ENCODE measurements at regions not wholly inside any gene's neighbourhood (a gene's known extent, or its start where the extent isn't known, plus 50 kb on each side); places are given as distances from the start of the nearest gene placed in this dataset.
"Not testable (repeated sequence)": the region's sequence is repeated elsewhere in the genome, so short reads cannot be mapped to it uniquely, and the experiment has no call there.

DNA sequence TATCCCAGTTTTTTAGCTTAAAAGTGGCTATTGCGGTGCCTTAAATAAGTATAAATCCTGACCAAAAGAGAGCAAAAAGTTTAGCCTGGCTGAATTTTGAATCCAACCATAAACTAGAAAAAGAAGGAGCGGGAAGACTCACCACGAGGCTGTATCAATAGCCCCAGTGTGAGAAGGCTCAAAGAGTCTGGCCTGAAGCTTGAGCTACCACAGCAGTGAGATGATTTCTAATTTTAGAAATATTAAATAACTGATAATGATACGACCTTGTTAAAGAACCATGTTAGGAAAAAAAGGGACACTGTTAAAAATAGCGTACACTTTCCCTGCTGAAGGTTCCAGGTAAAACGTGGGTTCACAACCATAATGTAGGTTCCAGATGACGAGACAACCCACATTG is 134.1 kb upstream of the ZNF462 start:
- no peak for DNase-seq

DNA sequence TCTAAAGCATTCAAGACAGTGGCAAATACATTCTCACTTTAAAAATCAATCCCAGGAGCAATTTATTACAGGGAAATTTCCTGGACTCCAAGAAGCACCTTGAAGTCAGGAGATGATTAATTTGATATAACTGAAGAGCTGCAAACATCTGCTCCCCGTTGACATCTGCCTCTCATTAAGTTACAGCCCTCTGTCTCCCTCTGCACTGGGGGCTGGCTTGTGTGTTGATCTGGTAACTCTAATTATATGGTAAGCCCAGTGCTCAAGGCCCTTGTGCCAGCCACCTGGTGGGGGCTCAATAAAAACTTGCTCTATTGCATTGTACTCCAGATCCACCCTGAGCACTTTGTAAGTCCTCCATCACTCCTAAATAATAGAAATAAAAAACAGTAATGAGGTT is 131.1 kb upstream of the ZNF462 start:
- DNase-seq: peak; percentile 89

DNA sequence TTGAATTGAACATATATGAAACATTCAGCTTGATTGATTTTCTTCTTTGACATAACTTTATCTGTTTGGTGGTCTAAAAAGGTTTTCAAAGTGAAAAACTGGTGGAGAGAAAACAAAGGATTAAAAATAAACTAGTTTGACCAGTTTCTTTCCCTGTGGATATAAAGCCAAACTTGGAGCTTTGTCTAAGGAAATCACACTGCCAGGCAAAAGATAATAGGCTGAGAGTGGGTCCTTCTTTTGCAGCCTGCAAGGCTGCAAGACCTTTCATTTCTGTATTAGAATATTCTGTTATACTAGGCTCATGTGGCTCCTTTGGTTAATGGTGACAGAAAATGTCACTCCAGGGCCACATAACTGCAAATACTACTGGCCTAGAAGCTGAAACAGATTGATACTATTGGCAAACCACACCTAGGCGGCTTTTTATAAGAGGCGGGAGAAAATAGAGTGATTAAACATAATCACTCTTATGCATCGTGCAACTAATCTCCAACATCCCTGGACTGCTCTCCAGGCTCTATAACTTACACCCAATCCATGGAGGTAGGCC is 129.1 kb upstream of the ZNF462 start:
- DNase-seq: no peak

DNA sequence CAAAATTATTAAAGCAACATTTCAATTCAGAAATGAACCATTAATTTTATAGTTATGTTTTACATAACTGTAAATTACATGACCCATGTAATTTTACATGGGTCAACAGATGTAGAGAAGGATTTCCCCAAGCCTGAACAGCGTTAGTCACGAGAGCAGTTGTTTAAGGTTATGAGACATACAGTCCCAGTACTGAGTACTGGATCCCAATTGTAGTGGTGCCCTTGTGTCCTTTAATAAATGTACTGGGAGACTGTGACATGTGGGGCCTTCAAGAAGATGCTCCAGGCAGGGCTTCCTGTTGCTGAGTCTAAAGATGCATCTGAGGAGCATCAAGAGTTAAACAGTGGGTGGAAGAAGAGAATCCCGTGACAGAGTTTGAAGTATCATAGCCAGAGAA is 125.5 kb upstream of the ZNF462 start:
- no peak for DNase-seq

DNA sequence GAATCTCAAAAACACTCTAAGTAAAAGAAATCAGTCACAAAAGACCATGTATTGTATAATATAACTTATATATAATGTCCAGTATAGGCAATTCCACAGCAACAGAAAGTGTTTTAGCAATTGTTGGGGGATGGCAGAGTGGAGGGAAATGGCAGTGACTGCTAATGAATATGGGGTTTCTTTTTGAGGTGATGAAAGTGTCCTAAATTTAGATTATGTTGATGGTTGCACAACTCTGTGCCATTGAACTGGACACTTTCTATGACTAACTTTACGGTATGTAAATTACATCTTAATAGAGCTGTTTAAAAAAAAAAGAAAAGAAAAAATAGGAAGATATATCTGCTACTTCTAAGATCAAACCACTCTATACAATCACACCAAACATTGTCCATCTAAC is 124.9 kb upstream of the ZNF462 start:
- no peak for DNase-seq

DNA sequence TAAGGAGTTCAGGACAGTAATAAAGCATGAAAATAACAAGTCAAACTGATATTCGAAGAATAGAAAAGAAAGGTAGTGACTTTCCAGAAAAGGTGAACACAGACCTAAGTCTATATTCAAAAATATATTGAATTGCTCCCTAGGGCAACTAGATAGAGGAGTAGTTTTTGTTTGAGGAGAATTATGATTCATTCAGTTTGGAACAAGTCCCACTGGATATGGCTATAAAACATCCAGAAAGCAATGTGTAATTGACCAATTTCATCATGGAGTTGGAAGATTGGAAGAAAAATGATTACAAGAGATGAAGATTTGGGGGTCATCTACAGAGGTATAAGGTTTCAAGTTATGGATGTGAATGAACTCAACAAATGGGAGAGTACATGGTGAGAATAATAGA is 117.5 kb upstream of the ZNF462 start:
- DNase-seq: no peak

DNA sequence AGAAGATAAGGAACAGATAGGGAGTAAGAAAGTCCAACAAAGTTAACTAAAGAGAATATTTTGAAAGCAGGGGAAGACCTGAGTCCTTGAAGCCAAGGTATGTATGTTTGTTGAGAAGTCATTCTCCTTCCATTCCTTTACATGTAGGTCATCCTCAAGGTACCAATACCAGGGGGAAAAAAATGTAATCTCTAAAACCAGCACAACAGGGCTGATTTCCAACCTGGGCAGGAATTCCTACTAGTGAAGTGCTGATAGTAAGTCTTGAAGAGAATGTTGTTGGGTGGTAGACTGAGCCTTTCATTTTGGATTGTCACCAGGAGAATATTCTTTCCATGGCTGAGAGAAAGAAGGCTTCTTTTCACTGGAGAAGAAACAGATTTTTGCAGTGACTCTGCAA is 117.1 kb upstream of the ZNF462 start:
- no peak for DNase-seq

DNA sequence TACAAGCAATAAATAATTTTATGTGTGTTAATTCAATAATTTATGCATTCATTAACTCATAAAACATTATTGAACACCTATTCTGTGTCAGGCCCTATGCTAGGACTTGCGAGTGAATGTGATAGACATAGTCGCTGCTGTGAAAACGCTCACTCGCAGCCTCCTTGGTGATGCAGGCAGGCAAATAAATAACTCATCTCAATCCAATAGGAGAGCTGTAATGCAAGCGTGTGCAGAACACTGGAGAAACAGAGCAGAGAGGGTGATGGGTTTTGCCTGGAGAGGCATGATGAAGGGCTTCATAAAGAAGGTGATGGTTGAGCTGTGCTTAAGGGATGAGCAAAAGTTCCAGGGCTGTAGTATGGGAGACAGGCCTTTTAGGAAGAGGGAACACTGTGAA is 111.3 kb upstream of the ZNF462 start:
- DNase-seq: no peak

DNA sequence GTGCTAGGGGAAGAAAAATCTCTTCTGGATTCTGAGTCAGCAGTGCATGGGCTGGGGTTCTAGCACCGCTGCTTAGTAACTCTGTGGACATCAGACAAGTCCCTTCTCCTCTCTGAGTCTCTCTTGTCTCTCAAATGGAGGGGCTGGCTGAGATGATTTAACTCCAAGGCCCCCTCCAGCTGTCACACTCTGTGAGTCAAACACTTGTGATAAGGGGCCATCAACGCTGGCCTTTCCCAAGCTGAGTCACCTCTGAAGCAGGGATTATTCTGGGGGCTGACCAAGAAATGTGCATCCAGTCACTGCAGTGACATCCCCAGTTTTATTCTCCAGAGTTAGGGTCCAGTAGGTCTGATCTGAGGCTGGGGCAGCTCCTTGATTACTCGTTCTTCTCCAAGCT is 110.4 kb upstream of the ZNF462 start:
- no peak for DNase-seq

DNA sequence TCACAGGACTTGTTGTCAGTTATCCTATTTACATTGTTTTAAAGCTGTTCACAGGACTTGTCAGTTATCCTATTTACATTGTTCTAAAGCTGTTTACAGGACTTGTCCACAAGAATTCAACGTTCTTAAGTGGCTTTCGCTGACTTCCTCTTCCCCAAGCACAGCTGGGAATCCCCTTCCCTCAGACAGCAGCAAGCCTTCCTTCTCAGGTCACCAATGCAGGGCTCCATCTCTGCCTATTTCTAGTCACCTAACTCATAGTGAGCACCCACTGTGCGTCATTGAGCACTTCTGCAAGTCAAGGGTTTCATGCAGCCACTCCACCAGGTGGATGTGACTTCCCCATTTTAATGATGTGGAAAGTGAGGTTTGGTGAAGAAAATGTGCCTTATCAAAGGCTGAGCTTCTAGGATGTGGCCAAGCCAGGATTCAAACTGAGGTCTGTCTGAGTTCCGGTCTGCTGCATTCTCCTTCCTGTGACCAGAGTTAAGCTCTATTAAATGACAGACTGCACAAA is 109.8 kb upstream of the ZNF462 start:
- no peak for DNase-seq

DNA sequence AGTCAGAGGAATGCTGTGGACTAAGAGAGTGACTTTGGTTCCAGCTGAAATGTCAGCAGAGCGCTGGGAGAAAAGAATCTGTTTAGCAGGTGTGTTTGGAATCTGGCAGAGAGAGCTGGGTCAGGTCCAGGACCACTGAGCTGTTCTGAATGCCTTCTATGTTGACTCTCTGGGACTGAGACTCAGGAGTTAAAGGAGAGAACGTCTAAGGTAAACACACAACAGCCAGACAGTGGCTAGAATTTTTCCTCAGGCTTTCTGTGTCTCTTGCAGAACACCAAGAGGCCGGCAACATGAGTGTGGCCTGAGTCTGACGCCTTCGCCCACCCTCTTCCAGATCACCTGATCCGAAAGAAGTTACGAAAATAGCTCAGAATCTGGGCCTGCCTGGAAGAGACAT is 107.2 kb upstream of the ZNF462 start:
- no peak for DNase-seq

DNA sequence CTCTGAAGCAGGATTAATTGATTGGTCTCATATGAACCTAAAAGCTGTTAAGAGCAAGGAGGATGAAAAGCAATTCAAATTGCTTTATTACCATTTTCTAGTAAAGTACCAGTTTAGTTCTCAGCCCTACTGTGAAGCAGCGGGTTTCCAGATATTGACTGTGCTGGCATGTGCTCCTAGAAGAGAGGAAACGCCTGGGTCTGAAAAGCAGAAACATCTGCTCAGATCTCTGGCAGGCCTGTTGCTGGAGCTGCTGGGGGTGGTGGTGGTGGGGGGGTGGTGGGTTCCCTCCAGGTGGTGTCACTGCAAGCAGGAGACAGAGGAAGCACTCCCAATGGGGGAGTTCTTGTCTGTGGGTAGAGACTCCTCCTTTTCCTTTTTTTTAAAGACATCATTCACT is 105.5 kb upstream of the ZNF462 start:
- no peak for DNase-seq

DNA sequence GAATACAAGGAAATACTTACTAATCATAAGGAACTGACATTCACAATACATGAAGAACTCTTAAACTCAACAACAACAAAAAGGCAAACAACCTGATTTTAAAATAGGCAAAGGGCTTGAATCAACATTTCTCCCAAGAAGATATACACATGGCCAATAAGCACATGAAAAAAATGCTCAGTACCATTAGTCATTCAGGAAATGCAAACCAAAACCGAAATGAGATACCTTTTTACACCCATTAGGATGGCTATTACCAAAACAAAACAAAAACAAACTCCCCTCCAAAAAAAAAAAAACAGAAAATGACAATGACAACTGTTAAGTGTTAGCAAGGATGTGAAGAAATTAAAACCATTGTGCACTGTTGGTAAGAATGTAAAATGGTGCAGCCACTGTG is 104.1 kb upstream of the ZNF462 start:
- no peak for DNase-seq

DNA sequence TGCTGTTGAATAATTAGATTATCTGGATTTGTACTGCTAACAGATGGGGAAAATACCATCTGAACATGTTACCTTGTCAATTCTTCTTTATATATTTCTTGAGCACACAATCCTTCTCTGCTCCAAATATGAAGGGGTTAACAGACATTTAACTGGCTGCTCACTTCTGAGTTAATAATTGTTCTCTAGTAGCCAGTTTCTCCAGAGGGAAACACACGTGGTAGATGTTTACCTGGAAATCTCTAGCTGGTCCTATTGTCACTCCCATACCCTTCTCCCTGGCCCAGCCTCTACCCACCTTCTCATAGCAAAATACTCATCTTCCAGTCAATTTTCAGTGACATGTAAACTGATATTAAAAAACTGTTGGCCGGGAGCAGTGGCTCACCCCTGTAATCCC is 101.5 kb upstream of the ZNF462 start:
- DNase-seq: peak; percentile 31

DNA sequence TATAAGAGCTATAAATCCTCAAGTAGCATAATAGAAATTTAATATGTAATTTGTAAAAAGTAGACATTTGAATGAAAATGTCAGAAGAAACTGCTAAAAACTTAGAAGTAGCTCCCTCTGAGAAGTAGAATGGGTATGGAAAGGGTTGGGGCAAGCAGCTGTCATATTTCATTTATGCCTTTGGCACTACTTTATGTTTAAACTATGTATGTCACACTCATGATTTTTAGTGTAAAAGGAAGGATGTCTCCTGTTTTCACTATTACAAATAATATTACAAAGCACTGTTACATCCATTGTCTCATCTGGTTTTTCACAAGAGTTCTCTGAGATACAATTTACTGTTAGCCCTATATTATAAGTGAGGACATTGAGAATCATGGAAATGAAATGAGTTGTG is 96.3 kb upstream of the ZNF462 start:
- no peak for DNase-seq

DNA sequence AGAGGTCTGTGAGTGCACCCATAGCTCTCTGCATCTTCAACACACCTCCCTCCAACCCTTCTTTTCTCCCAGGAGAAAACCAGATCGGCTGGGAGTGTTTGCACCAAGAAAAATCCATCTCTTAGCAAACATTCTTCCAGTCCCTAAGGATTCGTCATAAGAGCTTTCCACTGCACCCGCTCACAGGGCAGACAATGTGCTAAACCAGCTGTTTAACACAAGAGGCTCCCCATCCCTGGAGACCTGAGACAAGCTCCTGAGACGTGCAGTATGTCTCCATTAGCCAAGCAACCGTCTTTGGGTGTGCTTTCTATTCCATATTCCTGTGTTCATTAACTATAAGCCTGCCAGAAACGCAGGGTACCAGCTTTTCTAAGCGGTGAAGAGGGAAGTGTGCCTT is 93.6 kb upstream of the ZNF462 start:
- DNase-seq: no peak

DNA sequence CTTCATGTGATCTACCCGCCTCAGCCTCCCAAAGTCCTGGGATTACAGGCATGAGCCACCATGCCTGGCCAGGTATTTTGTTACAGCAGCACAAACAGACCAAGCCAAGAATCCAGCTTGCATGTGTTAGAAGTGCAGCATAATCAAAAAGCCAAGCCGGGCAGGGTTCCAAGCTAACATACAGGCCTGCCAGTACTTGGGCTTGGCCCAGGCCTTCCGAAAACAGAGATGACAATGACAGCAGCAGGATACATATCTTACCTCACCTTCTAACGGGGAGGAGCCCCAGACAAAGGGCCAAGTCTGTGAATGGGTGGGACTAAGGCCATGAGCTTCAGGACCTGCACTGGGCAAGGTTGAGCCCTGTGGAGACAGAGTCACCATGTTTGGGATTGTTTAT is 91.4 kb upstream of the ZNF462 start:
- DNase-seq: no peak

DNA sequence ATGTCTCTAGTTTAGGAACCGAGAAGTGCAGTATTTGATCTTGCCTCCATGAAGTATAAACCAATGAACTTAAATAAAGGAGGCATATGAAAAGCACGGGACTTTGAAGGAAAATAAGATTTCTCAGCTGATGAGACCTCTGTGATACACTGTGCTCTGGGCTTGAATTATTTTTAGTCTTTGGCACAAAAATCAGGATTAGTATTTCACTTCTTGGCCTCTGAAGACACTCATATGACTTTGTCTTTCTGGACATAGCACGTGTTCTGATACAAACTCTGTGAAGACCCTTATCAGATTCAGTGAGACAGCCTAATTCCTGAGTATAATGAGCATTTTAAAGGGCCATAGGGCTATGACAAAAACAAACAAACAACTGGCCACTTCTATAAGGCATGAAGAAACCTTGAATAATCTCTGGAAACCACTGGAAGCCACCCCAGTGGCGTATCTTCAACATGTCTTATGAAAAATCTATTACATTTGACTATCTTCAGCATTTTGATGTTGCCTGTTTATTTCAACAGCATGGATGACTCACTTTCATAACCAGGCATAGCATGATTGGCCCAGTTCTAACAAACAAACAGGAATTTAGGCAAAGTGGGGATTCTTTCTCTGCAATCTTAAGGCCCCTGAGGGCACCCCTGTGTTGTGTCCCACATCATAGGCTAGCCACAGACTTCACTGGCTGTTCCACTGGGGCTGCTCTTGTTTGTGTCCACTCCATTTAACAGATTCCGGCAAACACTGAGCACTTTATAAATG is 90.3 kb upstream of the ZNF462 start:
- no peak for DNase-seq

DNA sequence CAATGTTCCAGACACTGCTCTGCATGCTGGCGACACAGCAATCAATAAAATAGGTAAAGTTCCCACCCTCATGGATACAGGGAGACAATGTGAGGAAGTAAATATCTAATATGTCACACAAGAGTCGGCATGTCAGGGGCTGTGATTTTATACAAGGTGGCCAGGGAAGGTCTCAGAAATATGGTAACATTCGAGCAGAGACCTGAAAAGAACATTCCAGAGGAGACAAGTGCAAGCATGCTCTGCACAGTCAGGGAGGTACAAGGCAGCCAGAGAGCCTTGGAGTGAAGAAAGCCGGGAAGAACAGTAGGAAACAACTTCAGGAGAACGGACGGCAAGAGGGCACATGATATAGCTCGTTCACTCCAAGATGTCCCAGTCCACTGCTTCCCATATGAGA is 89.2 kb upstream of the ZNF462 start:
- DNase-seq: no peak

DNA sequence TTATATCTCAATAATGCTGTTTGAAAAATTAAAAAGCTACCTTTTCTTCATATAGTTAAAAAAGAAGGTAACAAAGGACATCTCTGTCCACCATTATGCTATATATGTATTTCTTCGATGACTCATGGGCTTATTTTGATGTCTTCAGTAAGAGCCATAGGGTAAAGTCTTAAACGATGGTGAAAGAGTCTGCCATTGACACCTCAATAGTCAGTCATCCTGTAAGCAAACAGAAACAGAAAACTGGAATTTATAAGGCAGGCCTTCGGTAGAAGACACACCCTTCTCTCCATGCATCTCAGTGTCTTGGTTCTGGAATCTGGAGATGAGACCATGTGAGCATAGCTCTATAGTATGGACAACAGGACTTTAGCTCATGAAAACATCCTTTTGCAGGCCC is 87.0 kb upstream of the ZNF462 start:
- DNase-seq: no peak

DNA sequence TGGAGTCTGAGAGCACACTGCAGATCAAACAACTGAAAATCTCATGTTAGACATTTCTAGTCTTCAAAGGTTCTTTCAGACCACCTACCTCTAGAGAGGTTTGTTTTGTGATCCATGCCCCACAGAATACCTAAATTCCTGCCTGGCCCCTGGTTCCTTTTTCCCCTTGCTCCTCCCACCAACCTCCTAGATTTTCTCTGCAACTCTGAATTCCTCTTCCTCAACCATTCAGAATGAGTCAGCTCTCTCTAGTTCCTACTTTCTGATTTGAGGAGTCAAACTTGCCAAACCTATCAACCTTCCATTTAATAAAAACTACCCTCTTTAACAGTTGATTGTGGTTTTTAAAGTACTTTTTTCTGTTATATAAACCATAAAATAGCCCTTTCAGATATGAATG is 83.2 kb upstream of the ZNF462 start:
- no peak for DNase-seq

DNA sequence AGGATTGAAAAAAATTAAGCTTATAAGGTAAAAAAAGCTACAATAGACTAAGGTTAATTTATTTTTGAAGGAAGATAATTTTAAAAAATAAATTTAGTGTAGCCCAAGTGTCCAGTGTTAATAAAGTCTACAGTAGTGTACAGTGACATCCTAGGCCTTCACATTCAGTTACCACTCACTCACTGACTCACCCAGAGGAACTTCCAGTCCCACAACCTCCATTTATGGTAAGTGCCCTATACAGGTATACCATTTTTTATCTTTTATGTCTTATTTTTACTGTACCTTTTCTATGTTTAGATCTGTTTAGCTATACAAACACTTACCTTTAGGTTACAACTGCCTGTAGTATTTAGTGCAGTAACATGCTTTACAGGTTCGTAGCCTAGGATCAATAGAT is 79.8 kb upstream of the ZNF462 start:
- no peak for DNase-seq

DNA sequence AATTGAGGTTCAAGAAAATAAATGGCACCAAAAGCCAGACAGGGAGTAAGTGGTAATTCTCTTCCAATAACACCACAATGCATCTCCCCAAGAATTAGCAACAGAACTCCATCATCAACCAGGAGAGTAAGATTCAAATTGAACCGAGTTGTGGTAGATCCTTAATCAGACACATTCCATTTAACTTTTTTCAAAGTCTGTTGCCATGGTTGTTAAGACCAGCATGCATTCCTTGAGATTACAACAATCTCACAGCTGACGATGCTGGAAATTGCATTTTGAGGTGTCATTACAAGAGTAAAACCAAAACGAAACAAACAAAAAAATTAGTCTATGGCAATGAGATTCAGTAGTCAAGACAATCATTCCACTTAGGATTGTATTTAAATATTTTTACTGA is 78.9 kb upstream of the ZNF462 start:
- no peak for DNase-seq

DNA sequence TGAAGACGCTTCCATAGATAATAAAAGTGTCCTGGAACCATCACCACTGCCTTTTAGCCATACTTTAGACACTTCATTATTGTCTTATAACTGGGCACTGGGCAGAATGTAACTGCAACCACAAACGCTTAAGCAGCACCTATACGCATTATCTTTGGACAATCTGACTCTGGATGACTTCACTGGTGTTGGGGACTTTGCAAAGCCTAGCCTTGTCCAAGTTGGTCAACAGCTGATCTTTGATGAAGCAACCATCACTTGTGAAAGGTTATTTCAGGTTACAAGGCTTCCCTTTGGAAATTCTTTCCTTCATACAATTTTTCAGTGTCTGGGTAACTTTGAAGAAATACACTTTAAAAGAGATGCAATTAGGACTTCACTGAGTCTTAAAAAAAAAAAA is 77.8 kb upstream of the ZNF462 start:
- no peak for DNase-seq

DNA sequence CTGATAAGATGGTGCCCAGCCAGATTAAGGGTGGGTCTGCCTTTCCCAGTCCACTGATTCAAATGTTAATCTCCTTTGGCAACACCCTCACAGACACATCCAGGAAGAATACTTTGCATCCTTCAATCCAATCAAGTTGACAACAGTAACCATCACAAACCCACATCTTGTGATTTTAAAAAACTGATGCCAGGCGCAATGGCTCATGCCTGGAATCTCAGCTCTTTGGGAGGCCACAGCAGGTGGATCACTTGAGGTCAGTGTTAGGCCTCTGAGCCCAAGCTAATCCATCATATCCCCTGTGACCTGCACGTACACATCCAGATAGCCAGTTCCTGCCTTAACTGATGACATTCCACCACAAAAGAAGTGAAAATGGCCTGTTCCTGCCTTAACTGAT is 74.9 kb upstream of the ZNF462 start:
- not testable (repeated sequence) for DNase-seq

Measured in NCI-H510A treated with DMSO at 0.1 percent for 48 hours (cell line).